ENCODE measurements at regions not wholly inside any gene's neighbourhood (a gene's known extent, or its start where the extent isn't known, plus 50 kb on each side); places are given as distances from the start of the nearest gene placed in this dataset.

- 12% methylated on average over 7 of the region's 7 CpGs for WGBS (ENCODE audit: missing lambda C conversion rate)
- ATAC-seq (no peak), DNase-seq (ENCODE audit: low read depth in 1 of 2, low spot score in 1 of 2) (no peak), FAIRE-seq (no peak)
- no peak overlapping the region for H3K4me3 ChIP-seq
- H3K4me1 ChIP-seq = no peaks in the 10 kb centered on the region
- H3K27ac ChIP-seq = no peak overlapping the region
- H3K4me2 ChIP-seq = no peak overlapping the region
- POLR2A ChIA-PET = no interaction called here
- TF ChIP-seq RCOR1 (IDR thresholded peaks at IDR 0.05; ENCODE audit: low read depth, low read length) = no peak
- TF ChIP-seq EHMT2 (IDR thresholded peaks at IDR 0.05; ENCODE audit: low read depth) = no peak
- TF ChIP-seq NPAS2 (CRISPR knock-in tag; IDR thresholded peaks at IDR 0.05; ENCODE audit: borderline replicate concordance) = no peak
- TF ChIP-seq ATOH8 (CRISPR knock-in tag; IDR thresholded peaks at IDR 0.05; ENCODE audit: low read depth) = no peak
- no peak for TF ChIP-seq FOXS1 (CRISPR knock-in tag; IDR thresholded peaks at IDR 0.05)
- no peak for TF ChIP-seq FOSL2 (IDR thresholded peaks at IDR 0.05)
- TF ChIP-seq FOSL2 (CRISPR knock-in tag; IDR thresholded peaks at IDR 0.05) = no peak
- TF ChIP-seq HOXB13 (CRISPR knock-in tag; IDR thresholded peaks at IDR 0.05; ENCODE audit: low read depth) = no peak
- no peak for TF ChIP-seq RNF2 (IDR thresholded peaks at IDR 0.05; ENCODE audit: borderline replicate concordance, low read depth)
- TF ChIP-seq RARB (CRISPR knock-in tag; IDR thresholded peaks at IDR 0.05) = no peak
- no peak for TF ChIP-seq JUNB (IDR thresholded peaks at IDR 0.05)
- no peak for TF ChIP-seq CTCF (IDR thresholded peaks at IDR 0.05)
- TF ChIP-seq EHF (CRISPR knock-in tag; IDR thresholded peaks at IDR 0.05) = no peak
- TF ChIP-seq SMC3 (IDR thresholded peaks at IDR 0.05) = no peak
- no peak for TF ChIP-seq CHD2 (IDR thresholded peaks at IDR 0.05; ENCODE audit: low read length, partially characterized antibody)
- CTCF ChIA-PET = no interaction called here
- peaks cover 14% of the 10 kb centered on the region; the same call in 2 of the 3 replicates for H3K9me3 ChIP-seq
Measured at GRCh38 chr20:60803335-60804055, 448.6 kb upstream of the CDH4 start.

- no peak overlapping the region for H3K27ac ChIP-seq
- peaks cover 14% of the 10 kb centered on the region; the same call in 2 of the 3 replicates for H3K9me3 ChIP-seq
- FAIRE-seq = no peak
- no peaks in the 10 kb centered on the region for H3K4me1 ChIP-seq
- no peak for DNase-seq (ENCODE audit: low read depth in 1 of 2, low spot score in 1 of 2)
- H3K4me3 ChIP-seq = no peak overlapping the region
- POLR2A ChIA-PET = no interaction called here
- CTCF ChIA-PET = no interaction called here
- TF ChIP-seq SREBF2 (IDR thresholded peaks at IDR 0.05) (no peak), ZFP36 (IDR thresholded peaks at IDR 0.05; ENCODE audit: borderline replicate concordance, partially characterized antibody) (no peak), PBX3 (IDR thresholded peaks at IDR 0.05) (no peak), JUN (IDR thresholded peaks at IDR 0.05) (no peak)
- H3K4me2 ChIP-seq = no peak overlapping the region
- 12% methylated on average over 4 of the region's 4 CpGs for WGBS (ENCODE audit: missing lambda C conversion rate)
- no peak for ATAC-seq
Measured at GRCh38 chr20:60804240-60804917, 447.7 kb upstream of the CDH4 start.
